ENCODE measurements at regions not wholly inside any gene's neighbourhood (a gene's known extent, or its start where the extent isn't known, plus 50 kb on each side); places are given as distances from the start of the nearest gene placed in this dataset.

GRCh38 chr5:145450286-145450885, 384.8 kb downstream of the PRELID2 start (continued):
- TF ChIP-seq TAF15 (IDR thresholded peaks at IDR 0.05; ENCODE audit: low read depth, low read length) (no peak), BRF1 (IDR thresholded peaks at IDR 0.05; ENCODE audit: borderline replicate concordance, extremely low read depth, insufficient read length) (no peak), ARID3A (IDR thresholded peaks at IDR 0.05; ENCODE audit: borderline replicate concordance, low read depth, low read length) (no peak), JUNB (CRISPR knock-in tag; conservative IDR thresholded peaks at IDR 0.05) (no peak), KAT8 (IDR thresholded peaks at IDR 0.05; ENCODE audit: low read depth) (no peak), CTCF (IDR thresholded peaks at IDR 0.05 in 2 of 3, conservative IDR thresholded peaks at IDR 0.05 in 1 of 3; ENCODE audit: insufficient read depth in 2 of 3, low read depth in 1 of 3, low read length in 3 of 3) (no peak), CBX5 (IDR thresholded peaks at IDR 0.05; ENCODE audit: borderline replicate concordance, low read depth) (no peak)
- TF ChIP-seq, protein P1, sequence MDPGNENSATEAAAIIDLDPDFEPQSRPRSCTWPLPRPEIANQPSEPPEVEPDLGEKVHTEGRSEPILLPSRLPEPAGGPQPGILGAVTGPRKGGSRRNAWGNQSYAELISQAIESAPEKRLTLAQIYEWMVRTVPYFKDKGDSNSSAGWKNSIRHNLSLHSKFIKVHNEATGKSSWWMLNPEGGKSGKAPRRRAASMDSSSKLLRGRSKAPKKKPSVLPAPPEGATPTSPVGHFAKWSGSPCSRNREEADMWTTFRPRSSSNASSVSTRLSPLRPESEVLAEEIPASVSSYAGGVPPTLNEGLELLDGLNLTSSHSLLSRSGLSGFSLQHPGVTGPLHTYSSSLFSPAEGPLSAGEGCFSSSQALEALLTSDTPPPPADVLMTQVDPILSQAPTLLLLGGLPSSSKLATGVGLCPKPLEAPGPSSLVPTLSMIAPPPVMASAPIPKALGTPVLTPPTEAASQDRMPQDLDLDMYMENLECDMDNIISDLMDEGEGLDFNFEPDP (CRISPR knock-in tag; IDR thresholded peaks at IDR 0.05): no peak
- TF ChIP-seq, protein P2, sequence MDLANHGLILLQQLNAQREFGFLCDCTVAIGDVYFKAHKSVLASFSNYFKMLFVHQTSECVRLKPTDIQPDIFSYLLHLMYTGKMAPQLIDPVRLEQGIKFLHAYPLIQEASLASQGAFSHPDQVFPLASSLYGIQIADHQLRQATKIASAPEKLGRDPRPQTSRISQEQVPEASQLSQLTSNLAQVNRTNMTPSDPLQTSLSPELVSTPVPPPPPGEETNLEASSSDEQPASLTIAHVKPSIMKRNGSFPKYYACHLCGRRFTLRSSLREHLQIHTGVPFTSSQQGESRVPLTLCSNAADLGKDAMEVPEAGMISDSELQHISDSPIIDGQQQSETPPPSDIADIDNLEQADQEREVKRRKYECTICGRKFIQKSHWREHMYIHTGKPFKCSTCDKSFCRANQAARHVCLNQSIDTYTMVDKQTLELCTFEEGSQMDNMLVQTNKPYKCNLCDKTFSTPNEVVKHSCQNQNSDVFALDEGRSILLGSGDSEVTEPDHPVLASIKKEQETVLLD (IDR thresholded peaks at IDR 0.05): no peak

Measured in K562 (cell line).